PC-3 (cell line): ENCODE measurements at regions not wholly inside any gene's neighbourhood (a gene's known extent, or its start where the extent isn't known, plus 50 kb on each side); places are given as distances from the start of the nearest gene placed in this dataset.

Experiments used
- ATAC-seq: fragments of 200-7000 bp; cut with Tn5 transposase; 2 replicates; pipeline ENCODE4 v1.9.1; 2020; ENCODE audit warnings: mild to moderate bottlenecking, moderate library complexity
- BruUV-seq: library from RNA; stranded (reverse); fragments of 400-500 nt; replicated peaks from 2 replicates; lab custom pipeline; 2021; lab: Mats Ljungman, UMichigan
- CTCF ChIA-PET: fragments of 300-600 bp; sonication (Branson Sonifier 250); formaldehyde crosslinking; loops from one replicate; lab custom pipeline; 2022; ENCODE audit warnings: antibody characterized with exemption; lab: Charles Lee
- POLR2A ChIA-PET: fragments of 300-600 bp; sonication (Branson Sonifier 250); formaldehyde crosslinking; loops from one replicate; lab custom pipeline; 2022; ENCODE audit warnings: antibody characterized with exemption; ENCODE audit not compliant: unreplicated experiment; lab: Charles Lee
- DNase-seq: peaks from one replicate; pipeline ENCODE4 v3.0.0-alpha.2; 2015
- H2AFZ ChIP-seq: fragments of 300-600 bp; sonication (generic); 2 replicates; pipeline ENCODE4 v1.6.0; 2016; ENCODE audit warnings: antibody characterized with exemption, low read length
- H3F3A ChIP-seq: fragments of 300-600 bp; sonication (generic); one replicate; pipeline ENCODE4 v1.6.0; 2017; ENCODE audit warnings: antibody characterized with exemption, low read length, control low read depth, mild to moderate bottlenecking; ENCODE audit not compliant: unreplicated experiment
- H3K27ac ChIP-seq: fragments of 300-600 bp; sonication (generic); 2 replicates; pipeline ENCODE4 v1.5.1; 2016; ENCODE audit warnings: mild to moderate bottlenecking, low read length
- H3K27me3 ChIP-seq: fragments of 300-600 bp; sonication (generic); 2 replicates; pipeline ENCODE4 v1.6.1; 2016; ENCODE audit warnings: low read length, mixed read lengths
- H3K36me3 ChIP-seq: fragments of 300-600 bp; sonication (generic); 2 replicates; pipeline ENCODE4 v1.6.1; 2016; ENCODE audit warnings: low read depth, mixed run types, low read length, mixed read lengths
- H3K4me1 ChIP-seq: fragments of 300-600 bp; sonication (generic); 2 replicates; pipeline ENCODE4 v1.5.1; 2016; ENCODE audit warnings: low read length; ENCODE audit not compliant: insufficient read depth
- H3K4me2 ChIP-seq: fragments of 300-600 bp; sonication (generic); 2 replicates; pipeline ENCODE4 v1.6.0; 2016; ENCODE audit warnings: low read length
- H3K4me3 ChIP-seq: fragments of 300-600 bp; sonication (generic); 2 replicates; pipeline ENCODE4 v1.5.1; 2016; ENCODE audit warnings: mild to moderate bottlenecking, low read length, mixed read lengths
- H3K79me2 ChIP-seq: fragments of 300-600 bp; sonication (generic); 2 replicates; pipeline ENCODE4 v1.6.1; 2017; ENCODE audit warnings: low read length, mixed read lengths
- H3K9ac ChIP-seq: fragments of 300-600 bp; sonication (generic); 2 replicates; pipeline ENCODE4 v1.6.0; 2016; ENCODE audit warnings: mild to moderate bottlenecking, low read length
- H3K9me2 ChIP-seq: fragments of 300-600 bp; sonication (generic); replicated peaks from 2 replicates; pipeline ENCODE4 v1.6.1; 2016; ENCODE audit warnings: mixed run types, low read length, mixed read lengths
- H3K9me3 ChIP-seq: fragments of 300-600 bp; sonication (generic); 2 replicates; pipeline ENCODE4 v1.6.1; 2016; ENCODE audit warnings: low read length, mixed read lengths
- H4K20me1 ChIP-seq: fragments of 300-600 bp; sonication (generic); 2 replicates; pipeline ENCODE4 v1.6.1; 2016; ENCODE audit warnings: low read length, mixed read lengths
- EZH2 ChIP-seq: fragments of 300-600 bp; sonication (generic); IDR thresholded peaks from one replicate; pipeline ENCODE4 v1.6.1; 2017; ENCODE audit warnings: antibody characterized with exemption, mild to moderate bottlenecking, low read length; ENCODE audit not compliant: unreplicated experiment
- EZH2phosphoT487 ChIP-seq: fragments of 300-600 bp; sonication (generic); IDR thresholded peaks from 2 replicates; pipeline ENCODE4 v1.6.1; 2018; ENCODE audit warnings: mild to moderate bottlenecking, antibody characterized with exemption, low read length, borderline replicate concordance
- intact Hi-C: fragments of 100-400 bp; cut with micrococcal nuclease; formaldehyde crosslinking; loops from 2 replicates; pipeline ENCODE4 v1.9.0; 2023
- TF ChIP-seq, protein P1 (sequence below): fragments of 300-600 bp; sonication (generic); conservative IDR thresholded peaks from 2 replicates; pipeline ENCODE4 v1.5.1; 2017; ENCODE audit warnings: antibody characterized with exemption, low read depth, mild to moderate bottlenecking, low read length

DNA sequence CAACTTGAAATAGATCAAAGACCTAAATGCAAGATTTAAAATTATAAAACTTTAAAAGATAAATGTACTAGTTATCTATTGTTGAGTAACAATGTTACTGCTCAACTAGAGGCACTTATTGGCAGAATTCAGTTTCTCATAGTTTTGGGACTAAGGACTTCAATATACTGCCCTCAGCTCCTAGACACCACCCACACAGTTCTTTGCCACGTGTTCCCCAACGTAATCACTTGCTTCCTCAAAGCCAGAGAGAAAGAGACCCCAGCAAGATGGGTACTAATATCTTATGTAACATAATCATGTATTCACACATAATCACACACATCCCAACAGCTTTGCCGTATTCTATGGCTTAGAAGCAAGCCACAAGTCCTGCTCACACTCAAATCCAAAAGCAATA lies 50.3 kb upstream of the SLC22A16 start:
- no peaks in the 10 kb centered on the region for H3K36me3 ChIP-seq
- no peaks in the 10 kb centered on the region for H4K20me1 ChIP-seq
- POLR2A ChIA-PET: interaction anchor here (0.6 kb wide), 1 partner anchor 350 kb away, joined by 5 read pairs; no protein-coding TSS in a partner anchor
- no peaks in the 10 kb centered on the region for H3K27me3 ChIP-seq
- H3K4me2 ChIP-seq: no peak overlapping the region
- no peak overlapping the region for H2AFZ ChIP-seq
- H3F3A ChIP-seq: no peaks in the 10 kb centered on the region
- H3K4me1 ChIP-seq: peaks cover 43% of the 10 kb centered on the region
- 0 out of 2 replicates have a peak, but pooled peaks cover 5% of the 10 kb centered on the region for H3K9me3 ChIP-seq
- no TSS peak for BruUV-seq
- no peaks in the 10 kb centered on the region for H3K79me2 ChIP-seq
- no peak overlapping the region for H3K9ac ChIP-seq
- H3K4me3 ChIP-seq: no peak overlapping the region
- ATAC-seq: no peak
- H3K9me2 ChIP-seq: no peaks in the 10 kb centered on the region
- DNase-seq: no peak
- intact Hi-C loops: loop anchor here (5.0 kb wide), 1 partner anchor 136 kb away; no protein-coding TSS in a partner anchor
- TF ChIP-seq, protein P1, sequence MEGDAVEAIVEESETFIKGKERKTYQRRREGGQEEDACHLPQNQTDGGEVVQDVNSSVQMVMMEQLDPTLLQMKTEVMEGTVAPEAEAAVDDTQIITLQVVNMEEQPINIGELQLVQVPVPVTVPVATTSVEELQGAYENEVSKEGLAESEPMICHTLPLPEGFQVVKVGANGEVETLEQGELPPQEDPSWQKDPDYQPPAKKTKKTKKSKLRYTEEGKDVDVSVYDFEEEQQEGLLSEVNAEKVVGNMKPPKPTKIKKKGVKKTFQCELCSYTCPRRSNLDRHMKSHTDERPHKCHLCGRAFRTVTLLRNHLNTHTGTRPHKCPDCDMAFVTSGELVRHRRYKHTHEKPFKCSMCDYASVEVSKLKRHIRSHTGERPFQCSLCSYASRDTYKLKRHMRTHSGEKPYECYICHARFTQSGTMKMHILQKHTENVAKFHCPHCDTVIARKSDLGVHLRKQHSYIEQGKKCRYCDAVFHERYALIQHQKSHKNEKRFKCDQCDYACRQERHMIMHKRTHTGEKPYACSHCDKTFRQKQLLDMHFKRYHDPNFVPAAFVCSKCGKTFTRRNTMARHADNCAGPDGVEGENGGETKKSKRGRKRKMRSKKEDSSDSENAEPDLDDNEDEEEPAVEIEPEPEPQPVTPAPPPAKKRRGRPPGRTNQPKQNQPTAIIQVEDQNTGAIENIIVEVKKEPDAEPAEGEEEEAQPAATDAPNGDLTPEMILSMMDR: no peak
- TF ChIP-seq EZH2 (no peak), EZH2phosphoT487 (no peak)
- CTCF ChIA-PET: interaction anchor here (0.6 kb wide), 1 partner anchor 472 kb away, joined by 5 read pairs; no protein-coding TSS in a partner anchor
- H3K27ac ChIP-seq: peak overlapping the region; percentile 17; the same call in 1 of the 2 replicates
